LNCAP (cell line): ENCODE measurements at regions not wholly inside any gene's neighbourhood (a gene's known extent, or its start where the extent isn't known, plus 50 kb on each side); places are given as distances from the start of the nearest gene placed in this dataset.

Source experiments
- TF ChIP-seq, protein P1 (sequence below): fragments of 450-650 bp; IDR thresholded peaks from 2 replicates; pipeline ENCODE4 v1.5.1; 2017; ENCODE audit warnings: mild to moderate bottlenecking

DNA sequence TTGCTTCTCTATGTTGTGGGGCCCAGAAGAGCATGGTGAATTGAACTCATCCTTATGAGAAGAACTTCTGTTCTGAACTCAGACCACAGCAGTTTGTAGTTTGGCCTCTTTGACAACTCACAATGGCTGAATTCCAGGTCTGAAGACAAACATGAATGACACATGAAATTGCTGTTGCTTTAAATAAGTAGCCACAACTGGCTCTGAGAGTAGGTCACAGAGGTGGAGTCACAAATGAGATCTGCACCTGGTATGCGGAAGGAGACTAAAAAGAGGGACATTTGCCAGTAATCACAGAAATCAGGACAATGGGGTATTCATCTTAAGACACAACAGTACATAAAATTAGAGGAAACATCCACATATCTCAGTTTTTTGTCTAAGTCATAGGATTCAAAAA lies 290.3 kb upstream of the MMADHC start:
- TF ChIP-seq, protein P1, sequence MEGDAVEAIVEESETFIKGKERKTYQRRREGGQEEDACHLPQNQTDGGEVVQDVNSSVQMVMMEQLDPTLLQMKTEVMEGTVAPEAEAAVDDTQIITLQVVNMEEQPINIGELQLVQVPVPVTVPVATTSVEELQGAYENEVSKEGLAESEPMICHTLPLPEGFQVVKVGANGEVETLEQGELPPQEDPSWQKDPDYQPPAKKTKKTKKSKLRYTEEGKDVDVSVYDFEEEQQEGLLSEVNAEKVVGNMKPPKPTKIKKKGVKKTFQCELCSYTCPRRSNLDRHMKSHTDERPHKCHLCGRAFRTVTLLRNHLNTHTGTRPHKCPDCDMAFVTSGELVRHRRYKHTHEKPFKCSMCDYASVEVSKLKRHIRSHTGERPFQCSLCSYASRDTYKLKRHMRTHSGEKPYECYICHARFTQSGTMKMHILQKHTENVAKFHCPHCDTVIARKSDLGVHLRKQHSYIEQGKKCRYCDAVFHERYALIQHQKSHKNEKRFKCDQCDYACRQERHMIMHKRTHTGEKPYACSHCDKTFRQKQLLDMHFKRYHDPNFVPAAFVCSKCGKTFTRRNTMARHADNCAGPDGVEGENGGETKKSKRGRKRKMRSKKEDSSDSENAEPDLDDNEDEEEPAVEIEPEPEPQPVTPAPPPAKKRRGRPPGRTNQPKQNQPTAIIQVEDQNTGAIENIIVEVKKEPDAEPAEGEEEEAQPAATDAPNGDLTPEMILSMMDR: no peak

DNA sequence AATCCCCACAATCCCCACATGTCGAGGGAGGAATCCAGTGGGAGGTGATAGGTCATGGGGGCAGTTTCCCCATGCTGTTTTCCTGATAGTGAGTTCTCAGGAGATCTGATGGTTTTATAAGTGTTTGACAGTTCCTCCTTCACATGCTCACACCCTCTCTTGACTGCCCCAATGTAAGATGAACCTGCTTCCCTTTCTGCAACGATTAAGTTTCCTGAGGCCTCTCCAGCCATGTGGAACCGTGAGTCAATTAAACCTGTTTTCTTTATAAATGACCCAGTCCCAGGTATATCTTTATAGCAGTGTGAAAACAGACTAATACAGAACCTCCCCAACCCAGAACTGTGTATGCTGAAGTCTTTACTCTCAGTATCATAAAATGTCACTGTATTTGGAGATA lies 289.5 kb upstream of the MMADHC start:
- TF ChIP-seq, protein P1: no peak

DNA sequence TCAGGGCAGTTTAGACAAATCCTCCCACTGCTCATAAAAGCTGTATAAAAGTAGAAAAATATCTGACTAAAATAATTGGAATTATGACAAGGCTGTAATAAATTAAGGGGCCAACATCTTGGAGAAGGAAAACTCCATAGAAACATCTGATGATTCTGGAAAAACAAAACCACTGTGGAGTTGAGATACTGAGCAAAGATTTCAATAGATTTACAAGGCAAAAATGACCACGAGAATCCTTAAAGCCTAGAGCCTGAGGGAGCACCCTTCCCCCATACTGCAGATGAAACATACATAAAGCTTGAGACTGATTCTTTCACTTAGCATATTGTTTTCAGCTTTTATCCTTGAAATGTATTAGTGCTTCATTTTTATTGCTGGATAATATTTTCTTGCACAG lies 286.4 kb upstream of the MMADHC start:
- TF ChIP-seq, protein P1: no peak

DNA sequence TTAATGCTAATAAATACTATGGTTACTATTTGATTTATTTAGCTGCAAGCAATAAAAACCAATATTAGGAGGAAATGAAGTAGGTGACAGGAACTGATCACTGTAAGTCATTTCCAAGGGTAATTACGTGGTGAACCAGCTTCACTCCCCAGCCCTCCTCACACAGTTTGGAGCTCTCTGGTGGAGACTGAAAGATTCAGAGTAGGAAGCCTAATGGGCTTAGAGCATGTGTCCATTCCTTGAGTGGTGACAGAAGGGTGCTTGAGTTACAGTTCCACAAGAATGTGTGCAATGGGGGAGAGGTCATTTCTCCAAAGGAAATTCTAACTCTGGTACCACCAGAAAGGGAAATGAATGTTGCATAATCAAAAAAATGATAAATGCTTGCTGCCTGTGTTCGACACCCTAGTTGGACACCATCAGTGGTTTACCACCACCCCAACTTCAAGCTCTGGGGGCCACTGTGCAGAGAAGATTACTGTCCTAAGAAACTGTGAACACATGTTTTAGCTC lies 285.1 kb upstream of the MMADHC start:
- TF ChIP-seq, protein P1: no peak

DNA sequence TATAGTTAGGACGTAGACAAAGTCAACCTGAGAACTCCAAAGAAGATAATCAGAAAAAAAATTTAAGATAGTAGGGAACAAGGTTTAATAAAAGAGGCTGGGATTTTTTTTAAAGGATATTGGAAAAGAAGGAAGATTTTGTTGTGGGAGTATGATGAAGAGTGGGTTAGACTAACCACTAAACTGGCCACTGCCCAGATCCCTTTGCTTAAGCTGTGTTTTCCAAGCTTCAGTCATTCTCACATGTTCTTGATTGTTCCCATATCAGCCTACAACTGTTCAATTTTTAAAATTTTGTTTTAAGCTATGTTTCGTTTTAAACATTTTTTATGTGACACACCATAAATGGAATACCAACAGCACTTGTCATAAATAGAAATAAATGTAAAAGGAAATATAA lies 284.5 kb upstream of the MMADHC start:
- TF ChIP-seq, protein P1: no peak

DNA sequence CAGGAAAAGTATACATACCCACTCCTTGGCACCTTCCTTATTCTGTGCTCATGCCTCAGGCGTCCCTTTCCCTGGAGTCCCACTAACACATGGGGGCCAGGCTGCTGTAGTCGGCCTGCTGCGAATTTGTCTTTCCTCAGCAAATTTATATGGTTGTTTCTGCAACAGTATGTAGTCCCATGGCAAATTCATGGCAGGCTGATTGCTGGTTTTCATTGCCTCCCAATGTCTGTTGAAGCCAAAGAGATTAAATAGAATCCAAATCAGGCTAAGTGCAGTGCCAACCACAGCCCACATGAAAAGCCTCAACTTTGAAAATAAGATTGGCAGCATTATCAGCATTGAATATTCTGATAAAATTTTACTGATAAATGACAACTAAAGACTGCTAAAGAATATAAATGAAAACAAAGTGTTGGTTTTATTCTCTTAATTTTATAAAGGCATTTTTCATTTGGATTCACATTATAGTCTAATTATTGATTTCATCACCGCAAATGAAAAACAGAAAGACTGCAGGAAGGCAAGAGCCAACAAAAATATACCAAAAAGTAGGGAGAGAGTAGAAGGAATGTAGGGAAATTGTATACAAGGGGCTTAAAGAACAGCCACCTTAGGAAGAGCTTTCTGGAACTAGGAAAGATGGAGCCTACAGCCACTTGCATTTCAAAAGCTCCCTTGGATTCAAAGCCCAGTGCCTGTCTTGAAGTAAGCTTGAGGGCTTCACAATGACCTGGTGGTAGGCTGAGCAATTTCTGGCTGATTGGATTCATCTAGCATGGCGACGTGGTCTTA lies 283.7 kb upstream of the MMADHC start:
- TF ChIP-seq, protein P1: no peak

DNA sequence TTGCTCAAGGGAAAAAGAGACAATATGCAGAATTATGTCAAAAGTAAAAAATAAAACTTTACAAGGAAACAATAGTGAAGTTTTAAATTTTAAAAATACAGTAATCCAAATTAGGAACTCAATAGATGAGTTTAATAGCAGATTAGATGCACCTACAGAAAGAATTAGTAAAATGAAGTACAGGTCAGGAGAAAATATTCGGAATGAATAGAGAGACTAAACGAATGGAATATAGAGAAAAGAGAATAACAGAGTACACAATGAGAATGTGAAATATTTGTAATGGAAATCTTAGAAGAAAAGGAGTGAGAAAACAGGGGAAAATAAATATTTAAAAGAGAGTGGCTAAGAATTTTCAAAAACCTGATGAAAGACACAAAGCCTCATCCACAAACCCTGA lies 275.7 kb upstream of the MMADHC start:
- TF ChIP-seq, protein P1: no peak

DNA sequence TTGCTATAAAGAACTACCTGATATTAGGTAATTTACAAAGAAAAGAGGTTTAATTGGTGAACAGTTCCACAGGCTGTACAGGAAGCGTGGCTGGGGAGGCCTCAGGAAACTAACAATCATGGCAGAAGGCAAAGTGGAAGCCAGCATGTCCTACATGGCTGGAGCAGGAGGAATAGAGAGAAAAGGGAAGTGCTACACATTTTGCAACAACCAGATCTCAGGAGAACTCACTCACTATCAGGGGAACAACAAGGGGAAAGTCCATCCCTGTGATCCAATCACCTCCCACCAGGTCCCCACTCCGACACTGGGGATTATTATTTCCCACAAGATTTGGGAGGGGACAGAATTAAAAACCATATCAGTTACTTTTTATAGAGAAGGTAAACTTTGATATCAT lies 273.5 kb upstream of the MMADHC start:
- TF ChIP-seq, protein P1: no peak
